H9 (cell line): ENCODE measurements at regions not wholly inside any gene's neighbourhood (a gene's known extent, or its start where the extent isn't known, plus 50 kb on each side); places are given as distances from the start of the nearest gene placed in this dataset.

Experiments used
- DNase-seq: peaks from one replicate; pipeline ENCODE4 v3.0.0-alpha.2; 2017
- H2AFZ ChIP-seq: one replicate; pipeline ENCODE4 v1.6.1; 2013; ENCODE audit warnings: mild to moderate bottlenecking, low read length, control low read depth, moderate library complexity
- H2AK5ac ChIP-seq: 2 replicates; pipeline ENCODE4 v1.6.1; 2013; ENCODE audit warnings: low read length, control low read depth, mixed read lengths; ENCODE audit not compliant: insufficient read length
- H2BK120ac ChIP-seq: one replicate; pipeline ENCODE4 v1.6.1; 2013; ENCODE audit warnings: low read depth, mild to moderate bottlenecking, low read length, control low read depth, inconsistent platforms; ENCODE audit not compliant: poor library complexity, severe bottlenecking
- H2BK12ac ChIP-seq: 2 replicates; pipeline ENCODE4 v1.6.1; 2013; ENCODE audit warnings: low read length, control low read depth, mixed read lengths, low read depth; ENCODE audit not compliant: insufficient read length
- H2BK15ac ChIP-seq: 2 replicates; pipeline ENCODE4 v1.6.1; 2013; ENCODE audit warnings: low read depth, low read length, control low read depth
- H2BK20ac ChIP-seq: one replicate; pipeline ENCODE4 v1.6.1; 2013; ENCODE audit warnings: low read depth, mild to moderate bottlenecking, low read length, control low read depth, inconsistent platforms; ENCODE audit not compliant: poor library complexity, severe bottlenecking
- H2BK5ac ChIP-seq: 2 replicates; pipeline ENCODE4 v1.6.1; 2013; ENCODE audit warnings: low read length, control low read depth, mixed read lengths; ENCODE audit not compliant: insufficient read length
- H3K14ac ChIP-seq: 2 replicates; pipeline ENCODE4 v1.6.1; 2013; ENCODE audit warnings: low read length, control low read depth; ENCODE audit not compliant: insufficient read depth
- H3K18ac ChIP-seq: 2 replicates; pipeline ENCODE4 v1.6.1; 2013; ENCODE audit warnings: low read depth, mild to moderate bottlenecking, mixed read lengths, low read length, control low read depth; ENCODE audit not compliant: insufficient read length
- H3K23ac ChIP-seq: 2 replicates; pipeline ENCODE4 v1.6.1; 2013; ENCODE audit warnings: low read length, control low read depth, mixed read lengths, low read depth; ENCODE audit not compliant: insufficient read length
- H3K23me2 ChIP-seq: 2 replicates; pipeline ENCODE4 v1.6.1; 2013; ENCODE audit warnings: low read depth, mild to moderate bottlenecking, mixed read lengths, low read length, control low read depth; ENCODE audit not compliant: insufficient read length, poor library complexity, severe bottlenecking
- H3K27ac ChIP-seq: 2 replicates; pipeline ENCODE4 v1.5.1; 2013; ENCODE audit warnings: low read length, control low read depth, mixed read lengths, low read depth; ENCODE audit not compliant: insufficient read length
- H3K27me3 ChIP-seq: 2 replicates; pipeline ENCODE4 v1.6.1; 2013; ENCODE audit warnings: low read length, control low read depth, inconsistent platforms; ENCODE audit not compliant: insufficient read depth
- H3K4ac ChIP-seq: 2 replicates; pipeline ENCODE4 v1.6.1; 2013; ENCODE audit warnings: low read depth, mild to moderate bottlenecking, control low read depth, inconsistent platforms, low read length, moderate library complexity
- H3K4me1 ChIP-seq: 2 replicates; pipeline ENCODE4 v1.6.1; 2013; ENCODE audit warnings: low read length, control low read depth, inconsistent platforms; ENCODE audit not compliant: insufficient read depth
- H3K4me2 ChIP-seq: 2 replicates; pipeline ENCODE4 v1.6.1; 2013; ENCODE audit warnings: low read length, control low read depth, mixed read lengths; ENCODE audit not compliant: insufficient read length, insufficient read depth
- H3K56ac ChIP-seq: 2 replicates; pipeline ENCODE4 v1.6.1; 2013; ENCODE audit warnings: low read depth, mild to moderate bottlenecking, mixed read lengths, low read length, control low read depth; ENCODE audit not compliant: insufficient read length
- H3K79me1 ChIP-seq: 2 replicates; pipeline ENCODE4 v1.6.1; 2013; ENCODE audit warnings: low read depth, mild to moderate bottlenecking, moderate library complexity, low read length, control low read depth, inconsistent platforms; ENCODE audit not compliant: insufficient read depth, poor library complexity, severe bottlenecking
- H3K79me2 ChIP-seq: 2 replicates; pipeline ENCODE4 v1.6.1; 2013; ENCODE audit warnings: low read length, control low read depth, inconsistent platforms; ENCODE audit not compliant: insufficient read depth
- H3K9ac ChIP-seq: 2 replicates; pipeline ENCODE4 v1.6.1; 2013; ENCODE audit warnings: low read length, control low read depth, mixed read lengths; ENCODE audit not compliant: insufficient read length; ENCODE audit errors: extremely low read depth
- H3K9me3 ChIP-seq: one replicate; pipeline ENCODE4 v1.6.1; 2013; ENCODE audit warnings: low read depth, low read length, inconsistent platforms; ENCODE audit not compliant: control insufficient read depth
- H3T11ph ChIP-seq: one replicate; pipeline ENCODE4 v1.6.1; 2013; ENCODE audit warnings: mild to moderate bottlenecking, low read length, control low read depth, inconsistent platforms
- H4K20me1 ChIP-seq: one replicate; pipeline ENCODE4 v1.6.1; 2013; ENCODE audit not compliant: control insufficient read depth, insufficient read length, insufficient read depth
- H4K5ac ChIP-seq: 2 replicates; pipeline ENCODE4 v1.6.1; 2013; ENCODE audit warnings: low read depth, mild to moderate bottlenecking, mixed read lengths, low read length, control low read depth; ENCODE audit not compliant: insufficient read length
- H4K8ac ChIP-seq: replicated peaks from 2 replicates; pipeline ENCODE4 v1.6.1; 2013; ENCODE audit warnings: low read length, control low read depth, mixed read lengths, low read depth; ENCODE audit not compliant: insufficient read length
- H4K91ac ChIP-seq: 2 replicates; pipeline ENCODE4 v1.6.1; 2013; ENCODE audit warnings: low read depth, mild to moderate bottlenecking, moderate library complexity, mixed read lengths, low read length, control low read depth; ENCODE audit not compliant: insufficient read length
- H3K27ac Mint-ChIP-seq, 3 experiments: 2 replicates in 2 of 3; 3 replicates in 1 of 3; pipeline ENCODE4 v1.8.0; 2020 to 2021; ENCODE audit warnings: mixed read lengths in 3 of 3, mild to moderate bottlenecking in 1 of 3, moderate library complexity in 1 of 3
- H3K27me3 Mint-ChIP-seq: 2 replicates; pipeline ENCODE4 v1.8.0; 2021; ENCODE audit warnings: low read depth, mild to moderate bottlenecking, moderate library complexity, mixed read lengths
- H3K36me3 Mint-ChIP-seq, 3 experiments: 2 replicates in 2 of 3; 3 replicates in 1 of 3; pipeline ENCODE4 v1.8.0; 2020 to 2021; ENCODE audit warnings: low read depth in 3 of 3, mixed read lengths in 3 of 3; ENCODE audit not compliant: insufficient read depth in 1 of 3
- H3K4me1 Mint-ChIP-seq, 2 experiments: 2 replicates each; pipeline ENCODE4 v1.8.0; 2020; ENCODE audit warnings: mixed read lengths in 2 of 2
- H3K4me3 Mint-ChIP-seq, 2 experiments: 2 replicates in 1 of 2; 3 replicates in 1 of 2; pipeline ENCODE4 v1.8.0; 2020 to 2021; ENCODE audit warnings: mild to moderate bottlenecking in 2 of 2, mixed read lengths in 2 of 2, moderate library complexity in 1 of 2
- H3K9me3 Mint-ChIP-seq, 2 experiments: 2 replicates in 1 of 2; 3 replicates in 1 of 2; pipeline ENCODE4 v1.8.0; 2020; ENCODE audit warnings: mild to moderate bottlenecking in 2 of 2, mixed read lengths in 2 of 2, moderate library complexity in 1 of 2
- WGBS: extraction: QIAGEN DNeasy Blood & Tissue Kit; methylation state at CpG from one replicate; pipeline ENCODE4 v1.1.7; 2013; ENCODE audit warnings: missing lambda C conversion rate, low lambda C conversion rate, mixed read lengths; ENCODE audit not compliant: insufficient read length; ENCODE audit errors: extremely low coverage; 5-methylcytosine and 5-hydroxymethylcytosine counted together
- TF ChIP-seq, protein P1 (sequence below): fragments of 200-600 bp; sonication (generic); conservative IDR thresholded peaks from 3 replicates; pipeline ENCODE4 v1.8.0; 2021; ENCODE audit warnings: antibody characterized with exemption, mild to moderate bottlenecking

- peaks cover 3 to 4% of the 10 kb centered on the region in 2 experiments; a peak in 1 of 4 replicates for H3K4me1 Mint-ChIP-seq
- Histone ChIP-seq H3K27me3 (no peaks in the 10 kb centered on the region), H3K23ac (no peak overlapping the region), H3K4me1 (no peaks in the 10 kb centered on the region), H3K4ac (no peak overlapping the region), H3K18ac (no peak overlapping the region), H3K27ac (no peak overlapping the region), H2AFZ (no peak overlapping the region), H2BK20ac (no peak overlapping the region), H3K4me2 (no peak overlapping the region), H3K14ac (no peak overlapping the region), H2BK12ac (no peak overlapping the region), H4K91ac (no peak overlapping the region), H3K79me1 (no peaks in the 10 kb centered on the region), H2AK5ac (no peak overlapping the region), H2BK5ac (no peak overlapping the region), H3K9me3 (no peaks in the 10 kb centered on the region), H4K20me1 (no peaks in the 10 kb centered on the region), H3K79me2 (no peaks in the 10 kb centered on the region), H3T11ph (no peak overlapping the region), H3K9ac (no peak overlapping the region), H3K56ac (no peak overlapping the region), H3K23me2 (no peaks in the 10 kb centered on the region), H2BK15ac (no peak overlapping the region), H4K8ac (no peak overlapping the region), H4K5ac (no peak overlapping the region), H2BK120ac (no peak overlapping the region)
- H3K27me3 Mint-ChIP-seq = no peaks in the 10 kb centered on the region
- no peaks in the 10 kb centered on the region for H3K36me3 Mint-ChIP-seq
- TF ChIP-seq, protein P1, sequence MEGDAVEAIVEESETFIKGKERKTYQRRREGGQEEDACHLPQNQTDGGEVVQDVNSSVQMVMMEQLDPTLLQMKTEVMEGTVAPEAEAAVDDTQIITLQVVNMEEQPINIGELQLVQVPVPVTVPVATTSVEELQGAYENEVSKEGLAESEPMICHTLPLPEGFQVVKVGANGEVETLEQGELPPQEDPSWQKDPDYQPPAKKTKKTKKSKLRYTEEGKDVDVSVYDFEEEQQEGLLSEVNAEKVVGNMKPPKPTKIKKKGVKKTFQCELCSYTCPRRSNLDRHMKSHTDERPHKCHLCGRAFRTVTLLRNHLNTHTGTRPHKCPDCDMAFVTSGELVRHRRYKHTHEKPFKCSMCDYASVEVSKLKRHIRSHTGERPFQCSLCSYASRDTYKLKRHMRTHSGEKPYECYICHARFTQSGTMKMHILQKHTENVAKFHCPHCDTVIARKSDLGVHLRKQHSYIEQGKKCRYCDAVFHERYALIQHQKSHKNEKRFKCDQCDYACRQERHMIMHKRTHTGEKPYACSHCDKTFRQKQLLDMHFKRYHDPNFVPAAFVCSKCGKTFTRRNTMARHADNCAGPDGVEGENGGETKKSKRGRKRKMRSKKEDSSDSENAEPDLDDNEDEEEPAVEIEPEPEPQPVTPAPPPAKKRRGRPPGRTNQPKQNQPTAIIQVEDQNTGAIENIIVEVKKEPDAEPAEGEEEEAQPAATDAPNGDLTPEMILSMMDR = no peak
- no CpG with 5 or more reads among the region's 3 CpGs for WGBS
- no peaks in the 10 kb centered on the region for H3K9me3 Mint-ChIP-seq
- no peak for DNase-seq
- H3K4me3 Mint-ChIP-seq = no peak overlapping the region
- peak overlapping the region in 1 of 3 experiments; percentile 80; a peak in 1 of 7 replicates for H3K27ac Mint-ChIP-seq
Observed at GRCh38 chr10:64636461-64636860, 1115.3 kb downstream of the REEP3 start.
